ENCODE measurements at regions not wholly inside any gene's neighbourhood (a gene's known extent, or its start where the extent isn't known, plus 50 kb on each side); places are given as distances from the start of the nearest gene placed in this dataset.

GRCh38 chr2:117723483-117723882 lies 91.0 kb upstream of the DDX18 start:
- Mint-ChIP-seq H3K36me3 (ENCODE audit: insufficient read depth, unreplicated experiment) (no peaks in the 10 kb centered on the region), H3K4me3 (ENCODE audit: low read depth, unreplicated experiment) (no peak overlapping the region), H3K27ac (ENCODE audit: unreplicated experiment) (no peak overlapping the region), H3K4me1 (ENCODE audit: low read depth, unreplicated experiment) (peaks cover 37% of the 10 kb centered on the region), H3K27me3 (ENCODE audit: unreplicated experiment) (no peaks in the 10 kb centered on the region), H3K9me3 (ENCODE audit: low read depth, unreplicated experiment) (no peaks in the 10 kb centered on the region)
- CTCF ChIA-PET, result interaction anchor here (0.5 kb wide), 1 partner anchor 11 kb away, joined by 3 read pairs; no protein-coding TSS in a partner anchor
- no TSS peak for BruUV-seq (replicated peaks)
- no peak for DNase-seq
- intact Hi-C loops (cut with micrococcal nuclease; ENCODE audit: unreplicated experiment), result no loop called here
- no peak for TF ChIP-seq CTCF (IDR thresholded peaks at IDR 0.05; ENCODE audit: unreplicated experiment)

DNA sequence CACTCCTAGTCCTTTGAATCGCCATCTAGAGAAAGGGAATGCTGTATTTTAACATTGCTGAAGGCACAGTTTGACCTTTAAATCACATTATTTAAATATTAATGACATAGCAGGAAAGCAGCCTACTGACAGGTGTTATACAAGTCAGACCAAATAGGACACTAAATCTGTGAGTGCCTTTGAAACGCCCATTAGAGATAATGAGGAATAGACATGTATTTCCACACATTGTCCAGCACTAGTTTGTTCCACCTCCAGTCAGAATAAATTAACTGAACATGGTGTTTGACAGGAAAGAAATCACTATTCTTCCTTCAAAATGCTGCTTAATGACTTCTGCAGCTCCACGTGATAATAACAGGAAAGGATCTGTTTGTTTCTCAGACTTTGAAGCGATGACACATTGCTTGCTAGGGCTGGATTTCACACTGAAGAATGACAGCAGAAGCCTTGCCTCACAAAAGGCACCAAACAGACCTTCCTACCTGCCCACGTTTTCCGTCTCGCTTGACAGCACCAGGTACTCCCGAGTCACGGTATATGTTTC lies 90.5 kb upstream of the DDX18 start:
- Mint-ChIP-seq H3K4me1 (ENCODE audit: low read depth, unreplicated experiment) (peaks cover 37% of the 10 kb centered on the region), H3K4me3 (ENCODE audit: low read depth, unreplicated experiment) (no peak overlapping the region), H3K9me3 (ENCODE audit: low read depth, unreplicated experiment) (no peaks in the 10 kb centered on the region), H3K27ac (ENCODE audit: unreplicated experiment) (no peak overlapping the region), H3K27me3 (ENCODE audit: unreplicated experiment) (no peaks in the 10 kb centered on the region), H3K36me3 (ENCODE audit: insufficient read depth, unreplicated experiment) (no peaks in the 10 kb centered on the region)
- CTCF ChIA-PET, result interaction anchor here (0.5 kb wide), 1 partner anchor 10 kb away, joined by 3 read pairs; no protein-coding TSS in a partner anchor
- intact Hi-C loops (cut with micrococcal nuclease; ENCODE audit: unreplicated experiment), result no loop called here
- no peak for DNase-seq
- BruUV-seq (replicated peaks), result no TSS peak
- TF ChIP-seq CTCF (IDR thresholded peaks at IDR 0.05; ENCODE audit: unreplicated experiment), result no peak

GRCh38 chr2:117726747-117727146 lies 87.7 kb upstream of the DDX18 start:
- DNase-seq, result no peak
- TF ChIP-seq CTCF (IDR thresholded peaks at IDR 0.05; ENCODE audit: unreplicated experiment), result no peak
- H3K27ac Mint-ChIP-seq (ENCODE audit: unreplicated experiment), result no peak overlapping the region
- no peaks in the 10 kb centered on the region for H3K9me3 Mint-ChIP-seq (ENCODE audit: low read depth, unreplicated experiment)
- CTCF ChIA-PET, result interaction anchor here (0.7 kb wide), 1 partner anchor 13 kb away, joined by 4 read pairs; no protein-coding TSS in a partner anchor
- H3K4me3 Mint-ChIP-seq (ENCODE audit: low read depth, unreplicated experiment), result no peak overlapping the region
- no peaks in the 10 kb centered on the region for H3K36me3 Mint-ChIP-seq (ENCODE audit: insufficient read depth, unreplicated experiment)
- no peaks in the 10 kb centered on the region for H3K27me3 Mint-ChIP-seq (ENCODE audit: unreplicated experiment)
- intact Hi-C loops (cut with micrococcal nuclease; ENCODE audit: unreplicated experiment), result no loop called here
- peaks cover 34% of the 10 kb centered on the region for H3K4me1 Mint-ChIP-seq (ENCODE audit: low read depth, unreplicated experiment)
- no TSS peak for BruUV-seq (replicated peaks)

DNA sequence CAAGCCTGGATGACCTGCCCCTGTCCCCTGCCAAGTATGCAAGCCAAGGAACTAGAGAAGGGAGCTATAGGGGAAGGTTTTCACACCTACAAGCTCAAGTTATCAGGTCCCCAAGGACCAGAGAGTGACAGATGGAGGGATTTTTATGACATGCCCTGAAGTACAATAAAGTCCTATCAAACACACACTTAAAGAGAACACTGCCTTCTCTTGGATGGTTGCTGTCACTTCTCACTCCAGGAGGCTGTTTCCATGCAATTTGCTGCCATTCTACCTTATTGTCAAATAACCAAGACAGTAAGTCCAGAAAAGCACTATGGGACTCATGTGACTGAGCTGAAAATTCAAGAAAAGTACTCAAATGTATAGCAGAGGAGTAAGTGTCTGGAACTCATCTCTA lies 76.6 kb upstream of the DDX18 start:
- CTCF ChIA-PET, result interaction anchor here (1.3 kb wide), 1 partner anchor 16 kb away, joined by 3 read pairs; no protein-coding TSS in a partner anchor
- intact Hi-C loops (cut with micrococcal nuclease; ENCODE audit: unreplicated experiment), result no loop called here
- BruUV-seq (replicated peaks), result no TSS peak
- no peak overlapping the region for H3K27ac Mint-ChIP-seq (ENCODE audit: unreplicated experiment)
- no peak for TF ChIP-seq CTCF (IDR thresholded peaks at IDR 0.05; ENCODE audit: unreplicated experiment)
- H3K36me3 Mint-ChIP-seq (ENCODE audit: insufficient read depth, unreplicated experiment), result no peaks in the 10 kb centered on the region
- no peaks in the 10 kb centered on the region for H3K27me3 Mint-ChIP-seq (ENCODE audit: unreplicated experiment)
- no peaks in the 10 kb centered on the region for H3K9me3 Mint-ChIP-seq (ENCODE audit: low read depth, unreplicated experiment)
- no peak overlapping the region for H3K4me3 Mint-ChIP-seq (ENCODE audit: low read depth, unreplicated experiment)
- DNase-seq, result no peak
- no peaks in the 10 kb centered on the region for H3K4me1 Mint-ChIP-seq (ENCODE audit: low read depth, unreplicated experiment)

All from Calu3 (cell line).